ENCODE measurements at regions not wholly inside any gene's neighbourhood (a gene's known extent, or its start where the extent isn't known, plus 50 kb on each side); places are given as distances from the start of the nearest gene placed in this dataset.

DNA sequence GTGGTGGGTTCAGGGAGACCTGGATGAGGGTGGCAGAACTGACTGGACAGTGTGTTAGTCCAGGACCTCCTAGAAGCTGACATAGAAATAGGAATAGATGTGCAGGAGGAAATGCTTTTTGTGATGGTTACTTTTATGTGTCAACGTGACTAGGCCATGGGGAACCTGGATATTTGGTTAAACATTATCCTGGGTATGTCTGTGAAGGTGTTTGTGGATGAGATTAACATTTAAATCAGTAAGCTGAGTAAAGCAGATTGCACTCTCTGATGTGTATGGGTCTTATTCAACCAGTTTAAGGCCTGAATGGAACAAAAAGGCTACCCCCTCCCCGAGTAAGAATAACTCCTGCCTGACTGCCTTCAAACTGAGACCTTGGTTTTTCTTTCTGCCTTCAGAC, 219.3 kb downstream of the DHX35 start:
- Histone ChIP-seq H3K79me2 (ENCODE audit: insufficient read depth, low read length) (no peaks in the 10 kb centered on the region), H3K4me1 (ENCODE audit: insufficient read depth, low read length) (no peaks in the 10 kb centered on the region), H3K27ac (ENCODE audit: low read depth, low read length) (no peak overlapping the region), H3K36me3 (ENCODE audit: insufficient read depth, low read length) (no peaks in the 10 kb centered on the region), H4K20me1 (ENCODE audit: insufficient read depth, low read length) (no peaks in the 10 kb centered on the region), H2AFZ (ENCODE audit: low read length) (no peak overlapping the region), H3K27me3 (ENCODE audit: insufficient read depth, low read length) (no peaks in the 10 kb centered on the region), H3K4me2 (ENCODE audit: insufficient read depth, low read length) (no peak overlapping the region), H3K4me3 (ENCODE audit: insufficient read depth, low read length) (no peak overlapping the region), H3K9me3 (ENCODE audit: low read depth, low read length) (no peaks in the 10 kb centered on the region)
- DNase-seq (ENCODE audit: insufficient read length, low spot score, missing footprints), result no peak
- TF ChIP-seq, protein P1, sequence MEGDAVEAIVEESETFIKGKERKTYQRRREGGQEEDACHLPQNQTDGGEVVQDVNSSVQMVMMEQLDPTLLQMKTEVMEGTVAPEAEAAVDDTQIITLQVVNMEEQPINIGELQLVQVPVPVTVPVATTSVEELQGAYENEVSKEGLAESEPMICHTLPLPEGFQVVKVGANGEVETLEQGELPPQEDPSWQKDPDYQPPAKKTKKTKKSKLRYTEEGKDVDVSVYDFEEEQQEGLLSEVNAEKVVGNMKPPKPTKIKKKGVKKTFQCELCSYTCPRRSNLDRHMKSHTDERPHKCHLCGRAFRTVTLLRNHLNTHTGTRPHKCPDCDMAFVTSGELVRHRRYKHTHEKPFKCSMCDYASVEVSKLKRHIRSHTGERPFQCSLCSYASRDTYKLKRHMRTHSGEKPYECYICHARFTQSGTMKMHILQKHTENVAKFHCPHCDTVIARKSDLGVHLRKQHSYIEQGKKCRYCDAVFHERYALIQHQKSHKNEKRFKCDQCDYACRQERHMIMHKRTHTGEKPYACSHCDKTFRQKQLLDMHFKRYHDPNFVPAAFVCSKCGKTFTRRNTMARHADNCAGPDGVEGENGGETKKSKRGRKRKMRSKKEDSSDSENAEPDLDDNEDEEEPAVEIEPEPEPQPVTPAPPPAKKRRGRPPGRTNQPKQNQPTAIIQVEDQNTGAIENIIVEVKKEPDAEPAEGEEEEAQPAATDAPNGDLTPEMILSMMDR (IDR thresholded peaks at IDR 0.05; ENCODE audit: extremely low read depth, low read depth, low read length), result no peak

- Histone ChIP-seq H3K27me3 (ENCODE audit: insufficient read depth, low read length) (no peaks in the 10 kb centered on the region), H3K9me3 (ENCODE audit: low read depth, low read length) (no peaks in the 10 kb centered on the region), H3K27ac (ENCODE audit: low read depth, low read length) (no peak overlapping the region), H3K4me2 (ENCODE audit: insufficient read depth, low read length) (no peak overlapping the region), H3K36me3 (ENCODE audit: insufficient read depth, low read length) (no peaks in the 10 kb centered on the region), H3K4me3 (ENCODE audit: insufficient read depth, low read length) (no peak overlapping the region), H3K79me2 (ENCODE audit: insufficient read depth, low read length) (no peaks in the 10 kb centered on the region), H3K4me1 (ENCODE audit: insufficient read depth, low read length) (no peaks in the 10 kb centered on the region), H2AFZ (ENCODE audit: low read length) (no peak overlapping the region), H4K20me1 (ENCODE audit: insufficient read depth, low read length) (no peaks in the 10 kb centered on the region)
- TF ChIP-seq, protein P1 (IDR thresholded peaks at IDR 0.05; ENCODE audit: extremely low read depth, low read depth, low read length), result no peak
- DNase-seq (ENCODE audit: insufficient read length, low spot score, missing footprints), result no peak
These were observed 214.3 kb downstream of the DHX35 start for GRCh38 chr20:39176457-39176856.

- no peaks in the 10 kb centered on the region for H3K9me3 ChIP-seq (ENCODE audit: low read depth, low read length)
- no peaks in the 10 kb centered on the region for H3K4me1 ChIP-seq (ENCODE audit: insufficient read depth, low read length)
- no peak overlapping the region for H3K4me3 ChIP-seq (ENCODE audit: insufficient read depth, low read length)
- H3K4me2 ChIP-seq (ENCODE audit: insufficient read depth, low read length), result no peak overlapping the region
- no peaks in the 10 kb centered on the region for H3K36me3 ChIP-seq (ENCODE audit: insufficient read depth, low read length)
- H3K27ac ChIP-seq (ENCODE audit: low read depth, low read length), result no peak overlapping the region
- TF ChIP-seq, protein P1 (IDR thresholded peaks at IDR 0.05; ENCODE audit: extremely low read depth, low read depth, low read length), result no peak
- no peak overlapping the region for H2AFZ ChIP-seq (ENCODE audit: low read length)
- no peaks in the 10 kb centered on the region for H3K79me2 ChIP-seq (ENCODE audit: insufficient read depth, low read length)
- H4K20me1 ChIP-seq (ENCODE audit: insufficient read depth, low read length), result no peaks in the 10 kb centered on the region
- DNase-seq (ENCODE audit: insufficient read length, low spot score, missing footprints), result no peak
- no peaks in the 10 kb centered on the region for H3K27me3 ChIP-seq (ENCODE audit: insufficient read depth, low read length)
These were observed 208.8 kb downstream of the DHX35 start for GRCh38 chr20:39170896-39171463.

DNA sequence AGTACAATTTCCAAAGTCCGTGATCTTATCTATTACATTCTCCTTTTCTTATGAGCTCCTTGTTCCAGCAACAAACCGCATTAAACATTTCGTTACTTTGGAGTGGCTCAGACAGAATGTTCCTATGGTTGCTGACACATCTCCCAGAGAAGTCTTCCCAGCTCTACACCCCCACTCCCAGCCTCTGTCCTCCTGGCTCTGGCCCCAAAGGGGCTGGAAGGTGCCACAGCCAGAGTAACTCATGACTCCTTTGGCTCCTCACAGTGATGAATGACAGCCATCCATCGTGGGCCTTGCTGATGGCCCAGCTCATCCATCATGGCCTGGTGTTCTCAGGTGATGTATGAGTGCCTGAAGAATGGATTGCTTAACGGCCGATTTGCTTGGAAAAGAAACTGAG, 203.0 kb downstream of the DHX35 start:
- H3K36me3 ChIP-seq (ENCODE audit: insufficient read depth, low read length), result no peaks in the 10 kb centered on the region
- TF ChIP-seq, protein P1 (IDR thresholded peaks at IDR 0.05; ENCODE audit: extremely low read depth, low read depth, low read length), result no peak
- H3K79me2 ChIP-seq (ENCODE audit: insufficient read depth, low read length), result no peaks in the 10 kb centered on the region
- no peaks in the 10 kb centered on the region for H3K4me1 ChIP-seq (ENCODE audit: insufficient read depth, low read length)
- no peaks in the 10 kb centered on the region for H3K27me3 ChIP-seq (ENCODE audit: insufficient read depth, low read length)
- no peaks in the 10 kb centered on the region for H3K9me3 ChIP-seq (ENCODE audit: low read depth, low read length)
- no peak overlapping the region for H2AFZ ChIP-seq (ENCODE audit: low read length)
- no peaks in the 10 kb centered on the region for H4K20me1 ChIP-seq (ENCODE audit: insufficient read depth, low read length)
- DNase-seq (ENCODE audit: insufficient read length, low spot score, missing footprints), result no peak
- H3K4me2 ChIP-seq (ENCODE audit: insufficient read depth, low read length), result no peak overlapping the region
- H3K4me3 ChIP-seq (ENCODE audit: insufficient read depth, low read length), result no peak overlapping the region
- no peak overlapping the region for H3K27ac ChIP-seq (ENCODE audit: low read depth, low read length)
